Panc1 (cell line): ENCODE measurements at regions not wholly inside any gene's neighbourhood (a gene's known extent, or its start where the extent isn't known, plus 50 kb on each side); places are given as distances from the start of the nearest gene placed in this dataset.

ENCODE experiments used
- POLR2AphosphoS5 ChIP-seq: IDR thresholded peaks from 2 replicates; pipeline ENCODE4 v1.6.1; 2012; ENCODE audit warnings: mild to moderate bottlenecking, low read depth, low read length, moderate library complexity
- SIN3A ChIP-seq: IDR thresholded peaks from 2 replicates; pipeline ENCODE4 v1.6.1; 2012; ENCODE audit warnings: low read depth, mild to moderate bottlenecking, low read length, moderate library complexity, borderline replicate concordance; ENCODE audit not compliant: insufficient read depth
- TCF7L2 ChIP-seq: IDR thresholded peaks from 2 replicates; pipeline ENCODE4 v1.6.1; 2011; ENCODE audit warnings: mild to moderate bottlenecking, low read depth, low read length, inconsistent platforms
- TF ChIP-seq, protein P1 (sequence below): fragments of 450-650 bp; IDR thresholded peaks from 2 replicates; pipeline ENCODE4 v1.5.1; 2017; ENCODE audit warnings: mild to moderate bottlenecking
- TF ChIP-seq, protein P2 (sequence below), 2 experiments: IDR thresholded peaks; 2 replicates each; pipeline ENCODE4 v1.6.1; 2011 to 2012; ENCODE audit warnings: low read depth in 2 of 2, control low read depth in 1 of 2, low read length in 1 of 2, mild to moderate bottlenecking in 1 of 2, moderate library complexity in 1 of 2; ENCODE audit not compliant: insufficient read depth in 1 of 2

GRCh38 chr17:72516772-72517399 is 396.1 kb downstream of the SOX9 start:
- TF ChIP-seq, protein P1, sequence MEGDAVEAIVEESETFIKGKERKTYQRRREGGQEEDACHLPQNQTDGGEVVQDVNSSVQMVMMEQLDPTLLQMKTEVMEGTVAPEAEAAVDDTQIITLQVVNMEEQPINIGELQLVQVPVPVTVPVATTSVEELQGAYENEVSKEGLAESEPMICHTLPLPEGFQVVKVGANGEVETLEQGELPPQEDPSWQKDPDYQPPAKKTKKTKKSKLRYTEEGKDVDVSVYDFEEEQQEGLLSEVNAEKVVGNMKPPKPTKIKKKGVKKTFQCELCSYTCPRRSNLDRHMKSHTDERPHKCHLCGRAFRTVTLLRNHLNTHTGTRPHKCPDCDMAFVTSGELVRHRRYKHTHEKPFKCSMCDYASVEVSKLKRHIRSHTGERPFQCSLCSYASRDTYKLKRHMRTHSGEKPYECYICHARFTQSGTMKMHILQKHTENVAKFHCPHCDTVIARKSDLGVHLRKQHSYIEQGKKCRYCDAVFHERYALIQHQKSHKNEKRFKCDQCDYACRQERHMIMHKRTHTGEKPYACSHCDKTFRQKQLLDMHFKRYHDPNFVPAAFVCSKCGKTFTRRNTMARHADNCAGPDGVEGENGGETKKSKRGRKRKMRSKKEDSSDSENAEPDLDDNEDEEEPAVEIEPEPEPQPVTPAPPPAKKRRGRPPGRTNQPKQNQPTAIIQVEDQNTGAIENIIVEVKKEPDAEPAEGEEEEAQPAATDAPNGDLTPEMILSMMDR = no peak
- TF ChIP-seq, protein P2, sequence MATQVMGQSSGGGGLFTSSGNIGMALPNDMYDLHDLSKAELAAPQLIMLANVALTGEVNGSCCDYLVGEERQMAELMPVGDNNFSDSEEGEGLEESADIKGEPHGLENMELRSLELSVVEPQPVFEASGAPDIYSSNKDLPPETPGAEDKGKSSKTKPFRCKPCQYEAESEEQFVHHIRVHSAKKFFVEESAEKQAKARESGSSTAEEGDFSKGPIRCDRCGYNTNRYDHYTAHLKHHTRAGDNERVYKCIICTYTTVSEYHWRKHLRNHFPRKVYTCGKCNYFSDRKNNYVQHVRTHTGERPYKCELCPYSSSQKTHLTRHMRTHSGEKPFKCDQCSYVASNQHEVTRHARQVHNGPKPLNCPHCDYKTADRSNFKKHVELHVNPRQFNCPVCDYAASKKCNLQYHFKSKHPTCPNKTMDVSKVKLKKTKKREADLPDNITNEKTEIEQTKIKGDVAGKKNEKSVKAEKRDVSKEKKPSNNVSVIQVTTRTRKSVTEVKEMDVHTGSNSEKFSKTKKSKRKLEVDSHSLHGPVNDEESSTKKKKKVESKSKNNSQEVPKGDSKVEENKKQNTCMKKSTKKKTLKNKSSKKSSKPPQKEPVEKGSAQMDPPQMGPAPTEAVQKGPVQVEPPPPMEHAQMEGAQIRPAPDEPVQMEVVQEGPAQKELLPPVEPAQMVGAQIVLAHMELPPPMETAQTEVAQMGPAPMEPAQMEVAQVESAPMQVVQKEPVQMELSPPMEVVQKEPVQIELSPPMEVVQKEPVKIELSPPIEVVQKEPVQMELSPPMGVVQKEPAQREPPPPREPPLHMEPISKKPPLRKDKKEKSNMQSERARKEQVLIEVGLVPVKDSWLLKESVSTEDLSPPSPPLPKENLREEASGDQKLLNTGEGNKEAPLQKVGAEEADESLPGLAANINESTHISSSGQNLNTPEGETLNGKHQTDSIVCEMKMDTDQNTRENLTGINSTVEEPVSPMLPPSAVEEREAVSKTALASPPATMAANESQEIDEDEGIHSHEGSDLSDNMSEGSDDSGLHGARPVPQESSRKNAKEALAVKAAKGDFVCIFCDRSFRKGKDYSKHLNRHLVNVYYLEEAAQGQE (IDR thresholded peaks at IDR 0.05; ENCODE audit: insufficient read depth in 1 of 2, low read depth in 2 of 2, low read length in 1 of 2) = no peak
- no peak for TF ChIP-seq SIN3A
- TF ChIP-seq POLR2AphosphoS5 = no peak
- no peak for TF ChIP-seq TCF7L2
